Colonic mucosa (tissue), 4 donors: ENCODE measurements at regions not wholly inside any gene's neighbourhood (a gene's known extent, or its start where the extent isn't known, plus 50 kb on each side); places are given as distances from the start of the nearest gene placed in this dataset.

Experiments
- DNase-seq: peaks from one replicate; pipeline ENCODE4 v3.0.0-alpha.2; 2020
- H3K27ac ChIP-seq: fragments of 200-600 bp; one replicate; pipeline ENCODE4 v1.8.0; 2021
- H3K27me3 ChIP-seq: fragments of 200-600 bp; one replicate; pipeline ENCODE4 v1.8.0; 2021
- H3K36me3 ChIP-seq: fragments of 200-600 bp; one replicate; pipeline ENCODE4 v1.8.0; 2021
- H3K4me1 ChIP-seq: fragments of 200-600 bp; one replicate; pipeline ENCODE4 v1.8.0; 2021; ENCODE audit warnings: mild to moderate bottlenecking
- H3K4me3 ChIP-seq: fragments of 200-600 bp; one replicate; pipeline ENCODE4 v1.8.0; 2021
- H3K9ac ChIP-seq, 2 donors: one replicate each; pipeline ENCODE4 v1.7.0; 2013; ENCODE audit warnings: control low read depth in 2 of 2, low read depth in 2 of 2, low read length in 2 of 2
- H3K9me3 ChIP-seq: fragments of 200-600 bp; one replicate; pipeline ENCODE4 v1.8.0; 2021
- intact Hi-C: fragments of 100-400 bp; cut with DNase I; formaldehyde crosslinking; loops from one replicate; pipeline ENCODE4 v1.14.1; 2022
- TF ChIP-seq, protein P1 (sequence below): fragments of 200-600 bp; IDR thresholded peaks from one replicate; pipeline ENCODE4 v1.8.0; 2022; ENCODE audit warnings: antibody characterized with exemption, mild to moderate bottlenecking
- donor health status: healthy.
- donor health status: DM: no; HTN: no; CAD: no.
- donor health status: DM: no; HTN: no; CAD: no.

DNA sequence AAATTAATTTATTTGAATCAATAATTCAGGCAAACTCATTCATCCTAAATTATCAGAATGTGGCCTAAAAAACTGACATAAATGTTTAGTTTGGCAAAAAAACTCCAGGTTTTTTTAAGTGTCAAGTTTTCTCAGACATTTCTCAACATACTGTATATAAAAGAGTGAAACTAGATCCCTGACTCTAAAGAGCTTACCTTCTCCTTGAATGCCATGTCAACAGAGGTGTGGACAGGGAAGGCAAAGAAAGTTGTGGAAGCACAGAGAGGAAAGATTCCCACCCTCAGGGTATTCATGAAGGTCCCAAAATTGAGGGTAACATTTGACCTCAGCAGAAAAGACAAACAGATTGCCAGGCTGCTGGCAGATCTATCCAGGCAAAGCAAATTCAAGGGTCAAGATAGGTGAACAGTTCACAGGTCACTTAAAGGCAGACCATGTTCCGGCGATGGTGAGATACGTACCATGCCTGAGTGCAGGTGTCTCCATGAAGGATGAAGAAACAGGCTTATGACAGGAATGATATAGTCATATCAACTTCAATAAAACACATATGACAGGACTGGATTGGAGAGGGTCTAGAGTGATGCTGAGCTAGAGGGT, 1638.3 kb upstream of the ZEB2 start:
- no peaks in the 10 kb centered on the region for H3K27me3 ChIP-seq
- no peak overlapping the region for H3K27ac ChIP-seq
- TF ChIP-seq, protein P1, sequence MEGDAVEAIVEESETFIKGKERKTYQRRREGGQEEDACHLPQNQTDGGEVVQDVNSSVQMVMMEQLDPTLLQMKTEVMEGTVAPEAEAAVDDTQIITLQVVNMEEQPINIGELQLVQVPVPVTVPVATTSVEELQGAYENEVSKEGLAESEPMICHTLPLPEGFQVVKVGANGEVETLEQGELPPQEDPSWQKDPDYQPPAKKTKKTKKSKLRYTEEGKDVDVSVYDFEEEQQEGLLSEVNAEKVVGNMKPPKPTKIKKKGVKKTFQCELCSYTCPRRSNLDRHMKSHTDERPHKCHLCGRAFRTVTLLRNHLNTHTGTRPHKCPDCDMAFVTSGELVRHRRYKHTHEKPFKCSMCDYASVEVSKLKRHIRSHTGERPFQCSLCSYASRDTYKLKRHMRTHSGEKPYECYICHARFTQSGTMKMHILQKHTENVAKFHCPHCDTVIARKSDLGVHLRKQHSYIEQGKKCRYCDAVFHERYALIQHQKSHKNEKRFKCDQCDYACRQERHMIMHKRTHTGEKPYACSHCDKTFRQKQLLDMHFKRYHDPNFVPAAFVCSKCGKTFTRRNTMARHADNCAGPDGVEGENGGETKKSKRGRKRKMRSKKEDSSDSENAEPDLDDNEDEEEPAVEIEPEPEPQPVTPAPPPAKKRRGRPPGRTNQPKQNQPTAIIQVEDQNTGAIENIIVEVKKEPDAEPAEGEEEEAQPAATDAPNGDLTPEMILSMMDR, result no peak
- H3K9ac ChIP-seq, result no peak overlapping the region
- H3K36me3 ChIP-seq, result no peaks in the 10 kb centered on the region
- intact Hi-C loops, result no loop called here
- DNase-seq, result no peak
- H3K4me3 ChIP-seq, result no peak overlapping the region
- no peaks in the 10 kb centered on the region for H3K9me3 ChIP-seq
- H3K4me1 ChIP-seq, result no peaks in the 10 kb centered on the region

DNA sequence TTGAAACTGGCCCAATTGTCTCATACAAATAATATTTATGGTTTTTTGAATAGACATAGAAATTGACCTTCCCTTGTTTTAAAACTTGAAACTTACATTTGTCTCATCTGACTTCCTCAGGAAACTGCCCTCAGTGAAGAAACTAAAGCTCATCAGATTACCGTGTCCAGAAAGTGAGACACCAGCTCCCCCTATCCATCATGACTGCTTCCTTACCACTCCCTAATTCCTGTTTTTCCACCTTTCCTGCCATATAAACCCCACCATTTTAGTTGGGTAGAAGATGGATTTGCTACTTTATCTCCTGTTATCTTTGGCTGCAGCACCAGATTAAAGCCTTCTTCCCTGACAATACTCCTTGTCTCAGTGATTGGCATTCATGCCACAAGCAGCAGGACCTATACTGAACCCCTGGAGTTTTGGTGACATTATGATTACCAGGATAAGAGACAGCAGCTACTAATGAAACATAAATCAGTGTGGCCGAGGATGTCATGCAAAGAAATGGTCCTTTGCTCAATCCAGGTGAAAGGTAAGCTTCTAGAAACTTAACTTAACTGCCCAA, 1627.6 kb upstream of the ZEB2 start:
- no peak for DNase-seq
- no peaks in the 10 kb centered on the region for H3K36me3 ChIP-seq
- H3K27me3 ChIP-seq, result no peaks in the 10 kb centered on the region
- H3K9ac ChIP-seq, result no peak overlapping the region
- no peaks in the 10 kb centered on the region for H3K4me1 ChIP-seq
- no peak overlapping the region for H3K27ac ChIP-seq
- H3K4me3 ChIP-seq, result no peak overlapping the region
- no peaks in the 10 kb centered on the region for H3K9me3 ChIP-seq
- TF ChIP-seq, protein P1, result no peak
- intact Hi-C loops, result no loop called here

DNA sequence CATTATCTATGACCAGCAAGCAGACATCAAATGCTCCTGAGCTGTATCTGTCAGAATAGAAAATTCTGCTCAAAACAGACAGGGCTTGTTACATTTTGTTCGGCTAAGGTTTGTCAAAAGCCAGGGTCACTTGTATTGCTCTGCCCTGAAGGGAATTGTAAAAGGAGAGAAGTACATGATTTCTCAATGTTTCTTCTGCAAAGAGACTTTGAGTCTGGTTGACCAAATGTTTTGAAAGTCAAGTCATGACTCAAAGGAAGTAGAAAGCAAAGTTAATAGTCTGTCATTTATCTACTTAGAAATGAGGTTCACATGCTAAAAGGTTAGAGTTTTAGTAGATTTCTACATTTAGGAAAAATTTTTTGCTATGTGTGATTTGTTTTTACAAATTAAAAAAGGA, 1624.1 kb upstream of the ZEB2 start:
- Histone ChIP-seq H3K4me1 (no peaks in the 10 kb centered on the region), H3K36me3 (no peaks in the 10 kb centered on the region), H3K27me3 (no peaks in the 10 kb centered on the region), H3K9me3 (no peaks in the 10 kb centered on the region), H3K27ac (no peak overlapping the region), H3K9ac (no peak overlapping the region), H3K4me3 (no peak overlapping the region)
- intact Hi-C loops, result no loop called here
- no peak for DNase-seq
- TF ChIP-seq, protein P1, result no peak

DNA sequence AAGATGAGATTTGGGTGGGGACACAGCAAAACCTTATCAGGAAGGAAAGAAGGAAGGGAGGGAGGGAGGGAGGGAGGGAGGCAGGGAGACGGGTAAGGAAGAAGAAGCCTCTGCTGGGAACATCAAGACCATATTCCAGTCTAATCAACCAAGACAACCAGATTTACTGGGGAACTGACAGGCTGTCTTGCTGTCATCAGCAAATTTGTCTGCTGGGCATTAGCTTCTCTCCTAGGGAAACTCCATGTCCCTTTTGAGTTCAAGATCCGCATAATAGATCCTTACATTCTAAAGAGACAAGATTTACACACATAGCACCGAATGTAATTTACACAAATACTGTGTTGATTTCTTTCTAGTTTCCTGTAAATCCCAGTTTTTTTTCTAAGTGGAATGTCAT, 1618.9 kb upstream of the ZEB2 start:
- no peak overlapping the region for H3K9ac ChIP-seq
- H3K4me1 ChIP-seq, result no peaks in the 10 kb centered on the region
- H3K27ac ChIP-seq, result no peak overlapping the region
- no peak overlapping the region for H3K4me3 ChIP-seq
- no peaks in the 10 kb centered on the region for H3K36me3 ChIP-seq
- no peaks in the 10 kb centered on the region for H3K9me3 ChIP-seq
- TF ChIP-seq, protein P1, result no peak
- DNase-seq, result no peak
- H3K27me3 ChIP-seq, result no peaks in the 10 kb centered on the region
- intact Hi-C loops, result no loop called here

DNA sequence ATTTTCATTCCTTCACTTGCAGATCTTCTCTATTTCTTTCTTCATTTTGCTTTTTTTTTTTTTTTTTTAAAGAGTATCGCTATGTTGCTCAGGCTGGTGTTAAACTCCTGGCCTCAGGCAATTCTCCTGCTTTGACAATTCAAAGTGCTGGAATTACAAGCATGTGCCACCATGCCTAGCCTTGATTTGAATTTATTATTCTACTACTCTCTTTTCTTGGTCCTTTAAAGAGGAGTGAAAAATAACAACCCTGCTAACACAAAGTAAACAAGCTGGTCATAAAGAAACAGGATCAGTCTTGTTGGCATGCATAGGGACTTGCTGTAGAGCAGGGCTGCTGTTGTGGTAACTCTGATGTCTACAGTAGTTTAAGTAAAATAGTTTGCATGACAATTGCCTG, 1615.3 kb upstream of the ZEB2 start:
- intact Hi-C loops, result no loop called here
- TF ChIP-seq, protein P1, result no peak
- no peaks in the 10 kb centered on the region for H3K36me3 ChIP-seq
- DNase-seq, result no peak
- H3K27ac ChIP-seq, result no peak overlapping the region
- no peaks in the 10 kb centered on the region for H3K9me3 ChIP-seq
- no peaks in the 10 kb centered on the region for H3K27me3 ChIP-seq
- no peak overlapping the region for H3K9ac ChIP-seq
- H3K4me3 ChIP-seq, result no peak overlapping the region
- H3K4me1 ChIP-seq, result no peaks in the 10 kb centered on the region
